MCF 10A (cell line): ENCODE measurements at regions not wholly inside any gene's neighbourhood (a gene's known extent, or its start where the extent isn't known, plus 50 kb on each side); places are given as distances from the start of the nearest gene placed in this dataset.

Experiments
- BruUV-seq: library from RNA; stranded (reverse); fragments of 400-500 nt; replicated peaks from 2 replicates; lab custom pipeline; 2021; lab: Mats Ljungman, UMichigan
- CTCF ChIA-PET: fragments of 300-600 bp; sonication (Branson Sonifier 250); formaldehyde crosslinking; extraction: SDS; loops from one replicate; lab custom pipeline; 2021; ENCODE audit warnings: antibody characterized with exemption, inconsistent platforms; lab: Yijun Ruan, JAX
- POLR2A ChIA-PET: fragments of 300-600, 350-650 bp; sonication (Branson Sonifier 250); formaldehyde crosslinking; extraction: SDS; loops from one replicate; lab custom pipeline; 2020; ENCODE audit warnings: antibody characterized with exemption, inconsistent platforms; lab: Yijun Ruan, JAX
- DNase-seq: peaks from one replicate; pipeline ENCODE4 v3.0.0-alpha.2; 2018; ENCODE audit not compliant: unreplicated experiment
- H3K27ac Mint-ChIP-seq: one replicate; pipeline ENCODE4 v1.8.0; 2022; ENCODE audit warnings: mild to moderate bottlenecking, low read depth, mixed read lengths; ENCODE audit not compliant: unreplicated experiment
- H3K27me3 Mint-ChIP-seq: one replicate; pipeline ENCODE4 v1.8.0; 2022; ENCODE audit warnings: mixed read lengths; ENCODE audit not compliant: insufficient read depth, unreplicated experiment
- H3K36me3 Mint-ChIP-seq: one replicate; pipeline ENCODE4 v1.8.0; 2022; ENCODE audit warnings: mild to moderate bottlenecking, moderate library complexity, mixed read lengths; ENCODE audit not compliant: insufficient read depth, unreplicated experiment
- H3K4me1 Mint-ChIP-seq: one replicate; pipeline ENCODE4 v1.8.0; 2022; ENCODE audit warnings: mixed read lengths; ENCODE audit not compliant: insufficient read depth, unreplicated experiment
- H3K4me3 Mint-ChIP-seq: one replicate; pipeline ENCODE4 v1.8.0; 2022; ENCODE audit warnings: mild to moderate bottlenecking, moderate library complexity, mixed read lengths; ENCODE audit not compliant: unreplicated experiment
- H3K9me3 Mint-ChIP-seq: one replicate; pipeline ENCODE4 v1.8.0; 2022; ENCODE audit warnings: mixed read lengths; ENCODE audit not compliant: unreplicated experiment
- CTCF ChIP-seq: fragments of 200-600 bp; IDR thresholded peaks from one replicate; pipeline ENCODE4 v1.8.0; 2022; ENCODE audit warnings: antibody characterized with exemption, mild to moderate bottlenecking; ENCODE audit not compliant: unreplicated experiment
- intact Hi-C: fragments of 100-400 bp; cut with micrococcal nuclease; formaldehyde crosslinking; loops from 2 replicates; pipeline ENCODE4 v1.14.1; 2022

- H3K4me3 Mint-ChIP-seq = no peak overlapping the region
- BruUV-seq = no TSS peak
- H3K9me3 Mint-ChIP-seq = no peaks in the 10 kb centered on the region
- H3K27ac Mint-ChIP-seq = no peak overlapping the region
- POLR2A ChIA-PET = no interaction called here
- H3K4me1 Mint-ChIP-seq = no peaks in the 10 kb centered on the region
- intact Hi-C loops = no loop called here
- no peaks in the 10 kb centered on the region for H3K36me3 Mint-ChIP-seq
- no peak for TF ChIP-seq CTCF
- CTCF ChIA-PET = interaction anchor here (0.6 to 0.7 kb wide), 2 partner anchors 9 to 49 kb away, joined by 3 to 5 read pairs; no protein-coding TSS in a partner anchor
- no peak for DNase-seq
- peaks cover 17% of the 10 kb centered on the region for H3K27me3 Mint-ChIP-seq
These were observed 332.0 kb downstream of the TMEM161B start for GRCh38 chr5:87936667-87937066.

- intact Hi-C loops = no loop called here
- H3K9me3 Mint-ChIP-seq = peaks cover 11% of the 10 kb centered on the region
- no peaks in the 10 kb centered on the region for H3K4me1 Mint-ChIP-seq
- H3K27me3 Mint-ChIP-seq = no peaks in the 10 kb centered on the region
- ChIA-PET CTCF (no interaction called here), POLR2A (no interaction called here)
- H3K4me3 Mint-ChIP-seq = no peak overlapping the region
- H3K36me3 Mint-ChIP-seq = no peaks in the 10 kb centered on the region
- no peak for DNase-seq
- BruUV-seq = no TSS peak
- no peak for TF ChIP-seq CTCF
- H3K27ac Mint-ChIP-seq = no peak overlapping the region
These were observed 344.2 kb downstream of the TMEM161B start for GRCh38 chr5:87924436-87924835.

- BruUV-seq = no TSS peak
- H3K9me3 Mint-ChIP-seq = no peaks in the 10 kb centered on the region
- TF ChIP-seq CTCF = no peak
- intact Hi-C loops = no loop called here
- H3K36me3 Mint-ChIP-seq = no peaks in the 10 kb centered on the region
- POLR2A ChIA-PET = no interaction called here
- no peak overlapping the region for H3K4me3 Mint-ChIP-seq
- H3K27me3 Mint-ChIP-seq = no peaks in the 10 kb centered on the region
- H3K4me1 Mint-ChIP-seq = no peaks in the 10 kb centered on the region
- CTCF ChIA-PET = no interaction called here
- no peak for DNase-seq
- no peak overlapping the region for H3K27ac Mint-ChIP-seq
These were observed 352.3 kb downstream of the TMEM161B start for GRCh38 chr5:87916320-87916719.

GRCh38 chr5:87912419-87912818, 356.2 kb downstream of the TMEM161B start:
- DNase-seq = no peak
- no TSS peak for BruUV-seq
- TF ChIP-seq CTCF = no peak
- Mint-ChIP-seq H3K4me1 (no peaks in the 10 kb centered on the region), H3K27ac (no peak overlapping the region), H3K36me3 (no peaks in the 10 kb centered on the region), H3K4me3 (no peak overlapping the region), H3K27me3 (peaks cover 11% of the 10 kb centered on the region), H3K9me3 (no peaks in the 10 kb centered on the region)
- CTCF ChIA-PET = no interaction called here
- POLR2A ChIA-PET = no interaction called here
- intact Hi-C loops = no loop called here
